ENCODE measurements at regions not wholly inside any gene's neighbourhood (a gene's known extent, or its start where the extent isn't known, plus 50 kb on each side); places are given as distances from the start of the nearest gene placed in this dataset.

DNA sequence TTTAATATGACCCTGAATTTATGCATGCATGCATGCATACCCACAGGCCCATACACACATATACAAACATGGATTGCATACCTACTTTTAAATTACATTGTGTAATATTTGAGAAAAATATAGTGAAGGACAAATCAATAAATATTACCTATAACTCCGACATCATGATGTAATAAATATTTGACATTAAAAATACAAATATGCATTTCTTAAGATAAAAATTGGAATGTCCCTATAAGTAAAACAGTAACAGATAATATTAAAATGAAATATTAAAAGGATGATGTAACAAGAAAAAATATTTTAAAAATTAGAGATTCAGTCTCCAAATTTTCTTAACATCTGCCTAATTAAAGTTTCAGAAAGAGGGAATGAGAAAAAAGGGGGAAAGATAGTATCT is 433.0 kb downstream of the MDFIC start:
- TF ChIP-seq, protein P1, sequence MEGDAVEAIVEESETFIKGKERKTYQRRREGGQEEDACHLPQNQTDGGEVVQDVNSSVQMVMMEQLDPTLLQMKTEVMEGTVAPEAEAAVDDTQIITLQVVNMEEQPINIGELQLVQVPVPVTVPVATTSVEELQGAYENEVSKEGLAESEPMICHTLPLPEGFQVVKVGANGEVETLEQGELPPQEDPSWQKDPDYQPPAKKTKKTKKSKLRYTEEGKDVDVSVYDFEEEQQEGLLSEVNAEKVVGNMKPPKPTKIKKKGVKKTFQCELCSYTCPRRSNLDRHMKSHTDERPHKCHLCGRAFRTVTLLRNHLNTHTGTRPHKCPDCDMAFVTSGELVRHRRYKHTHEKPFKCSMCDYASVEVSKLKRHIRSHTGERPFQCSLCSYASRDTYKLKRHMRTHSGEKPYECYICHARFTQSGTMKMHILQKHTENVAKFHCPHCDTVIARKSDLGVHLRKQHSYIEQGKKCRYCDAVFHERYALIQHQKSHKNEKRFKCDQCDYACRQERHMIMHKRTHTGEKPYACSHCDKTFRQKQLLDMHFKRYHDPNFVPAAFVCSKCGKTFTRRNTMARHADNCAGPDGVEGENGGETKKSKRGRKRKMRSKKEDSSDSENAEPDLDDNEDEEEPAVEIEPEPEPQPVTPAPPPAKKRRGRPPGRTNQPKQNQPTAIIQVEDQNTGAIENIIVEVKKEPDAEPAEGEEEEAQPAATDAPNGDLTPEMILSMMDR (IDR thresholded peaks at IDR 0.05), result no peak
- no peak for TF ChIP-seq EZH2 (IDR thresholded peaks at IDR 0.05; ENCODE audit: borderline replicate concordance, insufficient read depth, low read depth, low read length, poor library complexity, severe bottlenecking)
